Hematopoietic multipotent progenitor cell (in vitro differentiated cells): ENCODE measurements at regions not wholly inside any gene's neighbourhood (a gene's known extent, or its start where the extent isn't known, plus 50 kb on each side); places are given as distances from the start of the nearest gene placed in this dataset.
A peak's percentile ranks its signal among the peaks of the same experiment; 100 is the strongest.

ENCODE experiments used
- DNase-seq, 3 donors: peaks; one replicate each; pipeline ENCODE4 v3.0.0-alpha.2; 2011 to 2015; ENCODE audit warnings: low read depth in 2 of 3, low spot score in 2 of 3

- DNase-seq: no peak
Observed at GRCh38 chr5:143511736-143512135, 108.2 kb upstream of the NR3C1 start.

- DNase-seq: no peak
Observed at GRCh38 chr5:143509758-143510221, 106.3 kb upstream of the NR3C1 start.

- DNase-seq: no peak
Observed at GRCh38 chr5:143506836-143507552, 103.5 kb upstream of the NR3C1 start.

GRCh38 chr5:143505934-143506333 lies 102.4 kb upstream of the NR3C1 start:
- no peak for DNase-seq

GRCh38 chr5:143505354-143505753 lies 101.9 kb upstream of the NR3C1 start:
- no peak for DNase-seq

- no peak for DNase-seq
Observed at GRCh38 chr5:143501310-143502044, 98.0 kb upstream of the NR3C1 start.

- no peak for DNase-seq
Observed at GRCh38 chr5:143499480-143500114, 96.1 kb upstream of the NR3C1 start.

- DNase-seq: no peak
Observed at GRCh38 chr5:143498821-143499220, 95.3 kb upstream of the NR3C1 start.

GRCh38 chr5:143497749-143498148 lies 94.3 kb upstream of the NR3C1 start:
- DNase-seq: no peak

- DNase-seq: no peak
Observed at GRCh38 chr5:143496943-143497342, 93.5 kb upstream of the NR3C1 start.

- peak in 2 of 3 donors; percentile 9 to 65 for DNase-seq
Observed at GRCh38 chr5:143495821-143496275, 92.4 kb upstream of the NR3C1 start.

- no peak for DNase-seq
Observed at GRCh38 chr5:143495110-143495509, 91.6 kb upstream of the NR3C1 start.

- DNase-seq: no peak
Observed at GRCh38 chr5:143494595-143494994, 91.1 kb upstream of the NR3C1 start.

- no peak for DNase-seq
Observed at GRCh38 chr5:143494162-143494561, 90.7 kb upstream of the NR3C1 start.

GRCh38 chr5:143492783-143493182 lies 89.3 kb upstream of the NR3C1 start:
- no peak for DNase-seq

- no peak for DNase-seq
Observed at GRCh38 chr5:143491646-143492045, 88.2 kb upstream of the NR3C1 start.

GRCh38 chr5:143488381-143488780 lies 84.9 kb upstream of the NR3C1 start:
- DNase-seq: no peak

- no peak for DNase-seq
Observed at GRCh38 chr5:143484601-143485000, 81.1 kb upstream of the NR3C1 start.

- DNase-seq: no peak
Observed at GRCh38 chr5:143481697-143482531, 78.4 kb upstream of the NR3C1 start.

- DNase-seq: no peak
Observed at GRCh38 chr5:143480001-143480400, 76.5 kb upstream of the NR3C1 start.

GRCh38 chr5:143479394-143479793 lies 75.9 kb upstream of the NR3C1 start:
- no peak for DNase-seq
